Activated CD8-positive, alpha-beta T cell treated with anti-CD3 and anti-CD28 coated beads for 36 hours (primary cell): ENCODE measurements at regions not wholly inside any gene's neighbourhood (a gene's known extent, or its start where the extent isn't known, plus 50 kb on each side); places are given as distances from the start of the nearest gene placed in this dataset.

Experiments used
- ATAC-seq: fragments of 200-7000 bp; cut with Tn5 transposase; one replicate; pipeline ENCODE4 v1.10.0; 2021; ENCODE audit warnings: mild to moderate bottlenecking, moderate library complexity
- CTCF ChIA-PET: fragments of 350-600 bp; sonication (Branson Sonifier 250); formaldehyde crosslinking; loops from one replicate; lab custom pipeline; 2021; ENCODE audit warnings: antibody characterized with exemption; lab: Charles Lee
- POLR2A ChIA-PET: fragments of 350-600 bp; sonication (Branson Sonifier 250); formaldehyde crosslinking; loops from one replicate; lab custom pipeline; 2021; ENCODE audit warnings: antibody characterized with exemption; lab: Charles Lee
- DNase-seq: peaks from one replicate; pipeline ENCODE4 v3.0.0-alpha.2; 2020
- H3K27ac Mint-ChIP-seq: one replicate; pipeline ENCODE4 v1.8.0; 2021; ENCODE audit warnings: mild to moderate bottlenecking, mixed read lengths
- H3K27me3 Mint-ChIP-seq: one replicate; pipeline ENCODE4 v1.8.0; 2021; ENCODE audit warnings: mixed read lengths
- H3K36me3 Mint-ChIP-seq: one replicate; pipeline ENCODE4 v1.8.0; 2021; ENCODE audit warnings: low read depth, mixed read lengths
- H3K4me1 Mint-ChIP-seq: one replicate; pipeline ENCODE4 v1.8.0; 2021; ENCODE audit warnings: low read depth, mixed read lengths
- H3K4me3 Mint-ChIP-seq: one replicate; pipeline ENCODE4 v1.8.0; 2021; ENCODE audit warnings: mild to moderate bottlenecking, moderate library complexity, mixed read lengths
- H3K9me3 Mint-ChIP-seq: one replicate; pipeline ENCODE4 v1.8.0; 2021; ENCODE audit warnings: mixed read lengths
- intact Hi-C: fragments of 100-400 bp; cut with micrococcal nuclease; formaldehyde crosslinking; loops from one replicate; pipeline ENCODE4 v1.10.0; 2022
- TF ChIP-seq, protein P1 (sequence below): fragments of 200-600 bp; IDR thresholded peaks from one replicate; pipeline ENCODE4 v1.8.0; 2022; ENCODE audit warnings: antibody characterized with exemption, mild to moderate bottlenecking

GRCh38 chr3:177370246-177370822 is 173.1 kb upstream of the TBL1XR1 start:
- H3K27ac Mint-ChIP-seq: no peak overlapping the region
- DNase-seq: no peak
- POLR2A ChIA-PET: interaction anchor here (0.7 to 2.6 kb wide), 3 partner anchors 10 to 174 kb away, joined by 3 to 10 read pairs (median 5); no protein-coding TSS in a partner anchor
- H3K27me3 Mint-ChIP-seq: no peaks in the 10 kb centered on the region
- TF ChIP-seq, protein P1, sequence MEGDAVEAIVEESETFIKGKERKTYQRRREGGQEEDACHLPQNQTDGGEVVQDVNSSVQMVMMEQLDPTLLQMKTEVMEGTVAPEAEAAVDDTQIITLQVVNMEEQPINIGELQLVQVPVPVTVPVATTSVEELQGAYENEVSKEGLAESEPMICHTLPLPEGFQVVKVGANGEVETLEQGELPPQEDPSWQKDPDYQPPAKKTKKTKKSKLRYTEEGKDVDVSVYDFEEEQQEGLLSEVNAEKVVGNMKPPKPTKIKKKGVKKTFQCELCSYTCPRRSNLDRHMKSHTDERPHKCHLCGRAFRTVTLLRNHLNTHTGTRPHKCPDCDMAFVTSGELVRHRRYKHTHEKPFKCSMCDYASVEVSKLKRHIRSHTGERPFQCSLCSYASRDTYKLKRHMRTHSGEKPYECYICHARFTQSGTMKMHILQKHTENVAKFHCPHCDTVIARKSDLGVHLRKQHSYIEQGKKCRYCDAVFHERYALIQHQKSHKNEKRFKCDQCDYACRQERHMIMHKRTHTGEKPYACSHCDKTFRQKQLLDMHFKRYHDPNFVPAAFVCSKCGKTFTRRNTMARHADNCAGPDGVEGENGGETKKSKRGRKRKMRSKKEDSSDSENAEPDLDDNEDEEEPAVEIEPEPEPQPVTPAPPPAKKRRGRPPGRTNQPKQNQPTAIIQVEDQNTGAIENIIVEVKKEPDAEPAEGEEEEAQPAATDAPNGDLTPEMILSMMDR: no peak
- ATAC-seq: no peak
- no peaks in the 10 kb centered on the region for H3K4me1 Mint-ChIP-seq
- H3K9me3 Mint-ChIP-seq: no peaks in the 10 kb centered on the region
- CTCF ChIA-PET: interaction anchor here (0.8 kb wide), 1 partner anchor 9 kb away, joined by 3 read pairs; no protein-coding TSS in a partner anchor
- H3K36me3 Mint-ChIP-seq: no peaks in the 10 kb centered on the region
- no peak overlapping the region for H3K4me3 Mint-ChIP-seq
- intact Hi-C loops: no loop called here

DNA sequence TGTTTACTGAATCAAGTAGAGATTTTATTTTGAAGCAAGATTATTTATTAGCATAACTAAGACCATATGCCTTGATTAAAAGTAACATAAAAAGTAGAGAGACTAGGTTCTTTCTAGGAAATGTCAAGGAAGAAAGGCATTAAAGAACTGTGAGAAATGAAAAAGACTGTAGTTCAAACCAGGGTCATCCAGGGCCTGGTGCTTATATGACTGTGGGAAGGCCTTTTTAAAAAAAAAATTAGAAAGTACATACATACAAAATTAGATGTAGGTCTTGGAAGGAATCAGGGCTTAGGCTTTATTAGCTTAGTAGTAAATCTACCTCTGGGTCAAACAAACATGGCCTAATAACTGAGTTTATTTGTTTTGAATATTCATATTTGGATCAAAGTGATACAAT is 173.9 kb upstream of the TBL1XR1 start:
- ChIA-PET POLR2A (interaction anchor here (0.9 to 2.6 kb wide), 4 partner anchors 10 to 178 kb away, joined by 3 to 10 read pairs (median 4); no protein-coding TSS in a partner anchor), CTCF (interaction anchor here (1.0 to 2.2 kb wide), 2 partner anchors 11 to 12 kb away, joined by 3 to 8 read pairs; no protein-coding TSS in a partner anchor)
- no peak for DNase-seq
- no peak overlapping the region for H3K27ac Mint-ChIP-seq
- no peaks in the 10 kb centered on the region for H3K9me3 Mint-ChIP-seq
- intact Hi-C loops: no loop called here
- H3K36me3 Mint-ChIP-seq: no peaks in the 10 kb centered on the region
- no peak overlapping the region for H3K4me3 Mint-ChIP-seq
- no peaks in the 10 kb centered on the region for H3K27me3 Mint-ChIP-seq
- no peaks in the 10 kb centered on the region for H3K4me1 Mint-ChIP-seq
- no peak for ATAC-seq
- TF ChIP-seq, protein P1: no peak

DNA sequence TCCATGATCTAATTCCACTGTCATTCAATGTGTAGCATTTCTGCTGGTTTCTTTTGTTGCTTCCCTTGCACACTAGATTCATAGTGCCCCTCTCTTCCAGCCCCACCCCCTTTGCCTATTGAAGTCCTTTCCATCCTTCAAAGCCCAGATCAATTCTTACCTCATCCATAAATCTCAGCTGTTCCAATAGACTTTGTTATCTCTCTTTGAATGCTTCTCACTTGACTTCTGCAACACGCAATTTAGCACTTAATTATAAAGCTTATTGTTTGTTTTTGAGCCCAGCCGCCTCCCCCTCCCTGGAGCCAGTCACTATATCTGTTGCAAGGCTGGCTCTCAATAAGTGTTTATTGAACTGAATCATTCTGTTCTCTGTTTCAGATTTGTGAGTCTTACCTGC is 174.6 kb upstream of the TBL1XR1 start:
- no peak overlapping the region for H3K27ac Mint-ChIP-seq
- H3K36me3 Mint-ChIP-seq: no peaks in the 10 kb centered on the region
- H3K4me1 Mint-ChIP-seq: no peaks in the 10 kb centered on the region
- CTCF ChIA-PET: interaction anchor here (1.0 to 2.2 kb wide), 3 partner anchors 11 to 325 kb away, joined by 3 to 8 read pairs (median 4); no protein-coding TSS in a partner anchor
- no peaks in the 10 kb centered on the region for H3K9me3 Mint-ChIP-seq
- H3K4me3 Mint-ChIP-seq: no peak overlapping the region
- intact Hi-C loops: no loop called here
- DNase-seq: no peak
- POLR2A ChIA-PET: interaction anchor here (0.9 to 2.6 kb wide), 4 partner anchors 10 to 179 kb away, joined by 3 to 10 read pairs (median 4); no protein-coding TSS in a partner anchor
- TF ChIP-seq, protein P1: no peak
- no peak for ATAC-seq
- H3K27me3 Mint-ChIP-seq: no peaks in the 10 kb centered on the region

- Mint-ChIP-seq H3K4me3 (no peak overlapping the region), H3K27ac (no peak overlapping the region), H3K27me3 (no peaks in the 10 kb centered on the region), H3K9me3 (no peaks in the 10 kb centered on the region), H3K4me1 (peaks cover 7% of the 10 kb centered on the region), H3K36me3 (no peaks in the 10 kb centered on the region)
- ChIA-PET CTCF (no interaction called here), POLR2A (no interaction called here)
- intact Hi-C loops: no loop called here
- TF ChIP-seq, protein P1: no peak
- DNase-seq (no peak), ATAC-seq (no peak)
Observed at GRCh38 chr3:177374323-177374722, 177.0 kb upstream of the TBL1XR1 start.

DNA sequence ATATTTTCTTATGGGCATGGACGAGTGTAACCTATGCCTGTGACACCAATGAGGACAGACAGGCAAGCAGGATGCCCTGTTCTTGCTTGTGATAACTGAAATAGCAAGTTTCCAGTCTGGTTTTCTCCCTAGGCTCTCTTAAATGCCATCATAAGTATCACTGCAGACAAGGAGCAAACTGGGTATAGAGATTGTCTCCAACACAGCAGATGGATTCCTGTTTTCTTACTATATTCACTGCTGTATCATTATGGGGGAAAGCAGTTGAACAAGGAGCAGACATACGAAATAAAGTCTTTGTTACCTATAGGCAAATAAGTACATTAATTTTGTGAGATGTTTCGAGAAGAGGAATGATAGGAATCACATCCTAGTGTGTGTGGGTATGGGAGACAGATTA is 178.0 kb upstream of the TBL1XR1 start:
- H3K4me1 Mint-ChIP-seq: peaks cover 7% of the 10 kb centered on the region
- no peaks in the 10 kb centered on the region for H3K9me3 Mint-ChIP-seq
- ChIA-PET POLR2A (no interaction called here), CTCF (no interaction called here)
- intact Hi-C loops: no loop called here
- peaks cover 2% of the 10 kb centered on the region for H3K36me3 Mint-ChIP-seq
- no peak overlapping the region for H3K4me3 Mint-ChIP-seq
- DNase-seq (no peak), ATAC-seq (no peak)
- no peaks in the 10 kb centered on the region for H3K27me3 Mint-ChIP-seq
- H3K27ac Mint-ChIP-seq: no peak overlapping the region
- TF ChIP-seq, protein P1: no peak
